HG03025 (cell line): ENCODE measurements at regions not wholly inside any gene's neighbourhood (a gene's known extent, or its start where the extent isn't known, plus 50 kb on each side); places are given as distances from the start of the nearest gene placed in this dataset.
"Not testable (repeated sequence)": the region's sequence is repeated elsewhere in the genome, so short reads cannot be mapped to it uniquely, and the experiment has no call there.

ENCODE experiments used
- ATAC-seq: cut with Tn5 transposase; IDR thresholded peaks from one replicate; pipeline ENCODE4 v1.9.1; 2021; ENCODE audit warnings: mild to moderate bottlenecking, moderate library complexity; ENCODE audit not compliant: unreplicated experiment, low FRiP score

DNA sequence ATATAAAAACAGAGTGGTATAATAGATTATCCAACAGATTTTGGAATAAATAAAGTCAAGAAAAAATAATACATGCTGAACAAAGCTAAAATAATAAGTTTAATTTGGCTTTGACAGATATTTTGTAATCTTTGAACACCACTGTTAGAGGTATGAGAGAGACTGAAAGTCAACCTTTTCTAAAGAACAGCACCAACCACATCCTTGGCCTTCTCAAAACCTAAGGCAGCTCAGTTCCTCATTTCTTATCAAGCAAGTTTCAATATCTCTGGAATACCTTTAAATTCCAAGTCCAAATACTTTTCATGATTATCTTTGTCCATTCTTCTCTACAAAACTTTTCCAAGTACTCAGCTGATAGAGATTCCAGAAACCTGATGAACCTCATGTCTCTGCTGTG is 1603.8 kb downstream of the CDH8 start:
- ATAC-seq, result no peak

DNA sequence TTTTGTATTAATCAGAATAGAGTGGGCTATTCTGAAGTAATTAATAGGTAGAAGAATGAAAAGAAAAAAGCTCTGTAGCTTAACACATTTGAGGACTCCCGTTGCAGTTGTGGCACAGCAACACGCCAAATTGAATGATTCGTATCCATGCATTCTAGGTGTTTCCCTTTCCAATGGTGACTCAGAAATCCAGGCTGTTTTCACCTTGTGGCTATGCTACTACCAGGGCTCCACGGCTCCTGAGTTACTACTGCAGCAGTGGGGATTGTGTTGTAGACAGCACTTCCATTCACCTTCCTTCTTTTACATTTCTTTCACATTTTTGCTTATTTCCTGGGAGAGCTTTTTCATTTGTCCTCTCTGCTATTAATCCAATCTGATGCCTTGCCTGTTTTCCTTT is 1616.4 kb downstream of the CDH8 start:
- no peak for ATAC-seq

DNA sequence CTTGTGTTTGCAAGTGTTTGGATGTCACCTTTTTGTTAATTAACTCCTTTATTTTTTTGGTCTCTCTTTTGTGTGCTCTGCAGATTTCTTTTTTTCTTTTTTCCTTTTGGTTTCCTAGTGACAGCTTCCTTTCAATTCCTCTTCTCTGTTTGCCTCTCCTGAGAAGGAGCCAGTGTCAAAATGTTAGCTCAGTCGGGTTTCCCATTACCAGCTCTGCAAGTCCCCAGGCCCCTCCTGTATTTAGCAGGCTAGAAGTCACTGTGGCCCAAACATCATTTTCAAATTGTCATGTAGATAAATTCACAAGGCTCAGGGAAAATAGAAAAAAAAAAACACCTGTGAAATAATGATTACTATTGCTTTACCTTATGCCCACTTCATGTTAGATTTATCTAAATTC is 1621.6 kb downstream of the CDH8 start:
- no peak for ATAC-seq

DNA sequence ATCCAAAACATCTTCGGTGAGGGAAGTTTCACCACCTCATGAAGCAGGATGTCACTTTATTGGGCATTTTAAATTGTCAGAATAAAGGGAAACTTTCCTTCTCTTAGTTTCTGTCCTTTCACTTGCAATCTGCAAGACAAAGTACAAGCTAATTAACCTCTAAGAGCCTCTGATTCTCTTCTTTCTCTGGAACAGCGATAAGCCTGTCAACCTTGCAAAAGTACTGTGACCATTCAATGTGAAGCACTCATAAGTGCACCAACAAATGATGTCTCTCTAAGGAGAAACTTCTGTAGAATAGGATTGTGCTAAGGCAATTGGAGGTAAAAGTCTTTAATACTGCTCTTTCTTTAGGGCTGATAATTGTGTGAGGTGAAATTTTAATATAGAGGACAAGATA is 1622.3 kb downstream of the CDH8 start:
- ATAC-seq, result no peak

DNA sequence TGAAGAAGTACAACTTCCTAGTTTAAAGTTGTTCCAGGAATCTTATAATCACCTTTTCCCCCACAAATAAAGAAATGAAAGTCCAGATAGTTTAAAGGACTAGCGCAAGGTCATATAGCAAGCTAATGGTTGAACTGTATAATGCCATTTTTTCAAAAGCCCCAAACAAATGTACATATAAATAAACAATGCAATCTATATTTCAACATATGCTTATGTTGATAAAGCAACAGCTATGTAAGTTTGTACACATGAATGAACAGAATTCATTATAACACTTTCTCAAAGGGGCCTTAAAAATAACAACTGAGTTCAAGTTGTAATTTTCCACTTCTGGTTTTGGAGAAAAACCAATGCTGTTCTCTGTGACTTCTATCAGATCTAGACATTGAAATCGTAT is 1628.6 kb downstream of the CDH8 start:
- no peak for ATAC-seq

DNA sequence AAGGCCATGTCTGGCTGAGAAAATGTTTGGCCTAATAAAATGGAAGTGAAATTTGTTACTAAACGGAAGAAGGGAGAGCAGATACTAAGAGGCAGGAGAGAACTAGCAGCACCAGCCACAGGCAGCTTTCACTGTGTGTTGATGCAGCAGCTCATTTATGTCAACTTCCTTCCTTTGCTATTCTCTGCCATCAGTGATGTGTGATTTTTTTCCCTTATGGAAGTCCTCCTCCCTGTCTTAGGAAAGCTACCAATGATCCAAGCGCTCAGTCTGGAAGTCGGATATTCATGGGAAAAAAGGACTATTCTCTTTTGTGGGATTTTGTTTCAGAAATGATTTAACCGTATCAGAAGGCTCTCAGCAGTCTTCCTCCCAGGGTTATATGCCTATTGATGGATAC is 1629.2 kb downstream of the CDH8 start:
- no peak for ATAC-seq

DNA sequence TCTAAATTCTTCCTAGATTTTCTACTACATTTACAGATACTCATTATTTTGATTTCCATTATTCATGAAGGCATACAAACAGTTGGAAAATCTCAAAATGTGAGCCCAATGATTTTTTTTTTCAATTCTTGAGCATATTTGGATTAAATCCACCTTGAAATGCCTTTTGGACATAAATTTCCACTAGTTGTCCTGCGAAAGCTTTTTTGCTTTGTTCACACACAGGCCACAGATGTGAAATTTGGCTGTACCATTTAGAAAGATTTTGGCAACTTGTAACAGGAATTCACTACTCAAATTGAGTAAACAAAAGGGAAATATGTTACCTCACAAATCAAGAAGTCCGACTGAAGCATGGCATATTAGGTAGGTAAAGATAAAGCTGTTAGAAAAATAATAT is 1631.0 kb downstream of the CDH8 start:
- no peak for ATAC-seq

DNA sequence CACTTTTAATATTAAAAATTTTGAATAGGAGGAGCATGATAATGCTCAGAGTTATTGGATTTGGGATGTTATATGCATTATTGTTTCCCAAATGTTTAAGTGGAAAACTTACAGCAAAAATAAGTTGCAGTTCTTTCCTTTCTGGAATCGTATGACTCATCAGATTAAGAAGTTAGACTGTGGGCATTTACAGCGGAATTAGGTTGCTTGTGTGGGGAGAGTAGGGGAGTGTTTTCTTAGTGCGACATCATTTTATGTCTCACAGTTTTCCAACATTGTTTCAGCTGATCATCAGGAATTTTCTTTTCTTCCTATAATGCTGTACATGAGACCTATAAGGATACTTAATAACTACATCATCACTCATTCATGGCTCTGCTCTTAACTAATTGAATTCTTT is 1631.8 kb downstream of the CDH8 start:
- no peak for ATAC-seq

DNA sequence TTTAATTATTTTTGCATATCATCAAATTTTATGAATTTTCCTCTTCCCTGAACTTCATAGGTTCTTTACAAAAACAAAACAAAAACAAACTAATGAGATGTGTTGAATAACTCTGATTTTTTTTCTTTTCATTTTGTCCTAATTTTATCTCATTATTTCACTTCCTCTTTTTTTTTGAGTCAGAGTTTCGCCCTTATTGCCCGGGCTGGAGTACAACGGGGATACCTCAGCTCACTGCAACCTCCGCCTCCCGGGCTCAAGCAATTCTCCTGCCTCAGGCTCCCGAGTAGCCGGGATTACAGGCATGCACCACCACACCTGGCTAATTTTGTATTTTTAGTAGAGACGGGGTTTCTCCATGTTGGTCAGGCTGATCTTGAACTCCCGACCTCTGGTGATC is 1633.3 kb downstream of the CDH8 start:
- peak; percentile 64 for ATAC-seq

DNA sequence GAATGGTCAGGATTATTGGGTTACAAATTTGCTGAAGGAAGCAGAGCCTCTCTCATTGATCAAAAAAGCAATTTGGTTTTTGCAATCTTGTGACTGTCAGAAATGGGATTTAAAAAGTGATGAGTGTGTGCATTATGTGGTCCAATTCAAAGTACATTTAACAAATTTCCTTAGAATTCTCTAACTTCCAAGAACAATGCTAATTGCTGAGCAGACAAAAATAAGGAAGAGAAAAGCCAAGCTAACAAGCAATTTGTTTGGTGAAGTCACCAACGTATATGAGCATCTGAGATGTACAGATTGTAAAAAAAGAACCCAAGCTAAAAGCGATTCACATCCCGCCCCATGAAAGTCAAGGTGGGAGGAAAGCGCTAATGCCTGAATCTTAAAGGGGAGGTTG is 1643.9 kb downstream of the CDH8 start:
- no peak for ATAC-seq

DNA sequence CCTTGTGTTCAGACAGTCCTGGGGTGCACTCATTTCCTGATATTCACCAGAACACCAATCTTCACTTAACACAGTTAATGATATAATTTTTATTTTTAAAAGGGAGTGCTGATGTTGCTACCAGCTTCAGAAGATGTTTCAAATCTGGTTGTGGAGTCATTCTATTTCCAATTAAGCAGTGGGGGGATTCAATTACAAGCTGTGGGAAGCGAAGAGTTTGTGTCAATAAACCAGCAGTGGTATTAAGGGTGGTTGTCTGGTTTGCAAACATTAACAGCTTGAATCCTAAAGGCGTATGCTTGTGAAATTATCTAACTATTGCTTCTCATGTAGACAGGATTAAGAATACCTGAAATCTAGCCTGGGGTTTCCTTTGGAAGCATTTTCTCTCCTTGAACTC is 1637.5 kb upstream of the GOT2 start:
- no peak for ATAC-seq

DNA sequence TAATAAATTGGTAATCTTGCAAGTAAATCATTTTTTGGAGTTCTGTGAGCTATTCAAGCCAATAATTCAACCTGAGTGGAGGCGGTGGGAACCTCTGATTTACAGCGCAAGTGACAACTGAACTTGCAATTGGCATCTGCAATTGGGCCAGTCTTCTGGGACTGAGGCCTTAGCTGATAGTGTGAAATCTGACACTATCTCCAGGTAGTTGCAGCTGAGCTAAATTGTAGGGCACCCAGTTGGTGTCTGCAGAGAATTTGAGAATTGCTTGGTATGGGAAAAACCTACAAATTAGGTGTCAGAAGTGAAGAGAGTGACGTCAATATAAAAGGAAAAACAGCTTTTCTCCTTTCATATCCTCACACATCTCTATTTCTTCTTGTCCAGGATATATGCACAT is 1633.6 kb upstream of the GOT2 start:
- no peak for ATAC-seq

DNA sequence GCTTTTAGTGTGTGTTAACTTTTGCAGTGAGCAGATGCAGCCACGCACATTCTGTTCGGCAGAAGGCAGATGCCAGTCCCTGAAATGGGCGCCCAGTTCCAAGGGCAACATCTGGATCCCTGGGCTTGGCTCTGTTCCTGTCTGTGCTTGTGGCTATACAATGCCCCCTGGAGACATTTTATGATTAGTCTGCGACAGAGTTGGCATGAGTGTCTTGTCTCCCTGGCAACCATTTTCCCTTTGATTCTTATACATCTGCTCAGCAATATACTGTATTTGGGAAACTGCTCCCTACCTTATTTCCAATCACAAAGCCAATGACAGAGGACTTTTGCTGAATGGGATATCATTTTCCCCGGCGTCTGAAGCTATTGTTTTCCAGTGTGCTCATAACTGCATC is 1629.5 kb upstream of the GOT2 start:
- no peak for ATAC-seq

DNA sequence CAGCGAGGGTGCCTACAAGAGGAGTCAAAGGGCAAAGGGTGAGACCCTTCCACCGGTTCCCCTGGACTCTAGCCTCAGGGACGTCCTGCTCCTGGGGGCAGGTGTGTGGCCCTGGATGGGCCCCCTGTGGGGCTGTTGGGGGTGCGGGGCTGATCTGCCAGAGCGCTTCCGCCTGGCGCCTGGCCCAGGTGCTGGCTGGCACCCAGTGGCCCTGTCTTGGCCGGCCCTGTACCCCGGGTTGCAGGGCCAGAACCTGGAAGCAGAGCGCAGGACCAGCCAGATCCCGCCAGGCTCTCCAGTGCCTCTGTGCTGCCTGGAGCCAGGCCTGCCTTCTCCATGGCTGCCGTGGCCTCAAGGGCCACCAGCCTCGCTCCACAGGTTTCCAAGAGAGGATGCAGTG is 1625.8 kb upstream of the GOT2 start:
- not testable (repeated sequence) for ATAC-seq

DNA sequence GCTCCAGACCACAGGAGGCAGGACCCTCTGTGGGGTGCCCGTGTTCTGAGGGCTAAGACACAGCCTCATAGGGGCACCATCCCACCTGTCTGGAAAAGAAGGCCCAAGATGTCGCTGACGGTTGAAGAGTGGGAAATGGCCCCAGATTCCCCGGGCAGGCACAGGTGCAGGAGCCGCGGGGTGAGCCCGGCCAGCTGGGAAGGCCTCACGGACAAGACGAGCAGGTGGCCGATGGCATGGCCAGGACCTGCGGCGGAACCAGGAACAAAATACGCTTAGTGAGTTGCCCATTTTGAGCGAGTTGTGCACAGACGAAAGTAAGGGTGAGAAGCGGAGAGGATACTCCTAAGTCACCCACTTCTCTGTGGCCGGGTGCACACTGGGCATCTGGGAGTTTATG is 1625.3 kb upstream of the GOT2 start:
- ATAC-seq, result not testable (repeated sequence)

DNA sequence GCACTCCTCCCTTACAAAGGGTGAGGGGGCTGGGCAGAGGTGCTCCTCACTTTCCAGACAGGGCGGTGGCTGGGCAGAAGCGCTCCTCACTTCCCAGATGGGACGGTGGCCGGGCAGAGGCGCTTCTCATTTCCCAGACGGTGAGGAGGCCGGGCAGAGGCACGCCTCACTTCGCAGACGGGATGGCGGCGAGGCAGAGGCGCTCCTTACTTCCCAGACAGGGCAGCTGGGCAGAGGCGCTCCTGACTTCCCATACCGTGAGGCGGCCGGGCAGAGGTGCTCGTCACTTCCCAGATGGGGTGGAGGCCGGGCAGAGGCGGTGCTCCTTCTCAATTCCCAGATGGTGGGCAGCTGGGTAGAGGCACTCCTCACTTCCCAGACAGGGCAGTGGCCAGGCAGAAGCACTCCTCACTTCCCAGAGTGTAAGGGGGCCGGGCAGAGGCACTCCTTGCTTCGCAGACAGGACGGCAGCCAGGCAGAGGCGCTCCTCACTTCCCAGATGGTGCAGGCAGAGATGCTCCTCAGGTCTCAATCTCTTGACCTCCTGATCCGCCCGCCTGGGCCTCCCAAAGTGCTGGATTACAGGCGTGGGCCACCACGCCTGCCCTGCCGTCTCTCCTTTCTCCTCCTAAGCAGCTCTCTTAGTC is 1623.9 kb upstream of the GOT2 start:
- ATAC-seq, result not testable (repeated sequence)

DNA sequence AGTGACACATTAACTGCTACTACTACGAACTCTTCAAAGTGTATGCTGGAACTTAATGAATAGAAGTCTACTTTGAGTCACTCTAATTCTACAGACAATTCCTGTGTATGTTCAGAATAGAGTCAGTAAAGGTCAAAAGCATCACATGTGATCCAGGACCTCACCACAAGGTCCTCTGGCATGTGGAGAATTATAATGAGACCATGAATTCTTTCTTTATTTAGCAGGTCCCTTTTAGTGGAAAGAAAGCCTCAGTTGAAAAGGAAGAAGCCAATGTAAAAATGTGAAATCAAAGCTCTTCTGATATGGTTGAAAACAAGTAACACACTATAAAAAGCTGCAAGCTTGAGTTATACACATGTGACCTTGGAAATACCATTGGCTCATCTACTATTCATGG is 1612.1 kb upstream of the GOT2 start:
- ATAC-seq, result no peak

DNA sequence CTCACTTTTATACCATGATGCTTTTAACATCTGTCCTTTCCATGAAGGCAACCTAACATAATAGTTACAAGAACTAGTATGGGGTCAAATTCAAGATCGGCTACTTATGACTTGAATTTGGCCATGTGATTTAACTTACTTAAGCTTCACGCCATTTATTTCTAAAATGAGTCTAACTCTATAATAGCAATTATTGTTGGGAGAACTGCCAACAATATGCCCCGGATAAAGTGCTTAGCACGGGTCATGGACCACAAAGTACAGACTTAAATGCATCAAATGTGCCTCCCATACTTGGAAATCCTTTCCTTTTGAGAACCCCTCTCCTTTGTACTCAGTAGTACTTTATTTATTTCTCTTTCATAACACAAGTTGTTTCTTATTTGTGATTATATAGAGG is 1603.6 kb upstream of the GOT2 start:
- ATAC-seq, result no peak

DNA sequence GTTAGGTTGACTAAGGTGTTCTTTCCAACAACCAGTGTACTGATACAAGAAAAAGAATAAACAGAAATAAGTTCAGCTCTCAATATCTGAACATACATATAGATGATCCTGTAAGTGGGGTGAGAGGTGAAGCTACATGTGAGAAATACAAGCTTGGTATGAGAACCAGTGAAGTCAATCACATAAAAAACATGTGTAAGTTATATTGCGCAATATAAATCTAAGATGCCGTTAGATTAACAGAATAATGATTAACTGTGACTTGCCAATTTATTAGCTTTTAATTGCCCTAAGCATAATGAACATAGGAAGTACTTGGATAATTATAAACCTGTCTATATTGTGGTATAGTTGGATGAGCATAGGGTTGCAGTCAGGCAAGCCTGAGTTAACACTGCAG is 1597.1 kb upstream of the GOT2 start:
- no peak for ATAC-seq

DNA sequence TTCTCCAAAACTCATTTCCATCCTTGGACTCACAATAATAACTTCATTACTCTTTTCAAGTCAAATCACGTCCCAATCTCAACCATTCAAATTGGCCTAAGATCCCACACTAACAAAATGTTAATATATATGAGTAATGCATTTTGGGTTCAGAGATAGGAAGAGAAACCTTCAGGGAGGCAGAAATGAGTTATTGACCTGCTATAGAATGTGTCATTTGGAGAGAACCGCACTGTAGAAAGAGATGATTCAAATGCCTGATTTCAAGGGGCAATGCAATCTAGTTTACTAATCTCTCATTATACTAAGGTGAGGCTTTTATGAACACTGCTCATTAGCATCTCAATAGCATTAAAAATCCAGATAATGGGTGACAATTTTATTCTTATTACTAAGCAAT is 1595.0 kb upstream of the GOT2 start:
- no peak for ATAC-seq

DNA sequence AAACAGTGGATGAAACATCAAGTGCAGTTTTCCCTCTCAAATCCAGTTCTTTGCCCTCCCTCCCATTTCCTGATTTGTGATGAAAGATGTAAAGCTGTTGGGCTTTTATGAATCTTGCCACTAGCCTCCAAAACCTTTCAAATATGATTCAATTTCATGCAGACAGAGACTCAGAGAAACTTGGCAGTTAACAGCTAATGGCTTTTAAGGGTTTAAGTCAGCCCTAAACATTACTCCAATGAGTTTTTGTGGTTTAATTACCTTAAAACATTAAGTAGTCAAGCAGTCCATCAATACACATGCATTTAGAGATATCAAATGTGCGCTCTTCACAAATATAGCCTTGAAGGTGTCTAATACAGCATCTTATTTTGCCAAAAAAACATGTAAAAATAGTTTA is 1594.0 kb upstream of the GOT2 start:
- no peak for ATAC-seq

DNA sequence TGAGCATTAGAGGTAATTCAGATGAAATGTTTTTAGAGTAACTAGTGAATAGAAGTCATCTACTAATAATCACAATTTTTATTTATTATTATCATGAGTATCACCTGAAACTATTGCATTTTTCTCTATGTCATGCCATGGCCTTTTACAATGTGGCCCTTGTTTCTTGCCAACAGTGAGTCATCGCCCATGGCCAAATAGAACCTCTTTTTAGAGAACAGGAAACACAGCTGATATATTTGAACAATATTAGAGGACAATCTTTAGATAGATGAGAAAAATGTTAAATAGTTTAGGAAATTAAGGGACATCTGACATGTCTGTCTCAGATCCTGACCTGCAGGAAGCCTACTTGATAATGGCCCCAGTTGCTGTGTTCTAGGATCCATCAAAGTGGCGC is 1584.4 kb upstream of the GOT2 start:
- no peak for ATAC-seq

DNA sequence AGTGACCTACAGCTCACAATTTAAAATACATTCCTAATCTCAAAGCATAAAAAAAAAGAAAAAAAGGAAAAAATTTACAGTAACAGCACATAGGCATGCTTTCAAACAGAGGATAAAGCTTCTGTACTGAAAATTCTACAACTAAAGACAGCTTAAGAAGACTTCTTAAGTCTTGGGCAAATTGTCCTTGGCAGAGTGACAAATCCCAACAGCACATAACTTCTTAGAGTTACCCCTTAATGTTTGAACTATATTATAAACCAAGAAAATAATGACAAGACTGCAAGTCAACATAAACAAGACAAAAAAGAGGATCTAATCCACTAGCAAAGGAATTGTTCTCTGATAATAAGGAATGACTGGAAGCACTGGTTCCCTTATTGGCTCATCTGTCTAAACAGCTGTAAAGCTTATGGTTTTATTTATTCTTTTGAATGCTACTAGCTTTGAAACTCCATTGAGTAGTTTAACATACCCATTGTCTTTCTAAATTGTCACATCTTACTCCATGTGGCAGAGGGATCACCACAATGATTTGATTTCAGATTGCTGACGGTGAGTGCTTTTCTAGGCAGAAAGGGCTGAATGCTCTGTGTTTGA is 1576.8 kb upstream of the GOT2 start:
- no peak for ATAC-seq
